ENCODE measurements at regions not wholly inside any gene's neighbourhood (a gene's known extent, or its start where the extent isn't known, plus 50 kb on each side); places are given as distances from the start of the nearest gene placed in this dataset.

GRCh38 chr2:8266563-8266962, 415.3 kb upstream of the ID2 start:
- TF ChIP-seq FOXM1 (IDR thresholded peaks at IDR 0.05; ENCODE audit: borderline replicate concordance, low read depth) (no peak), CREB1 (IDR thresholded peaks at IDR 0.05; ENCODE audit: low read depth) (no peak), YY1 (IDR thresholded peaks at IDR 0.05; ENCODE audit: low read depth) (no peak), TAF1 (IDR thresholded peaks at IDR 0.05; ENCODE audit: low read depth) (no peak), REST (IDR thresholded peaks at IDR 0.05; ENCODE audit: low read depth) (no peak), MAX (IDR thresholded peaks at IDR 0.05) (no peak), CEBPB (IDR thresholded peaks at IDR 0.05) (no peak), EP300 (IDR thresholded peaks at IDR 0.05; ENCODE audit: borderline replicate concordance) (no peak), NFIC (IDR thresholded peaks at IDR 0.05) (no peak), RAD21 (IDR thresholded peaks at IDR 0.05; ENCODE audit: low read depth) (no peak), USF1 (IDR thresholded peaks at IDR 0.05) (no peak), ZBTB7A (IDR thresholded peaks at IDR 0.05; ENCODE audit: low read depth) (no peak)
